H9 (cell line): ENCODE measurements at regions not wholly inside any gene's neighbourhood (a gene's known extent, or its start where the extent isn't known, plus 50 kb on each side); places are given as distances from the start of the nearest gene placed in this dataset.

Experiments
- DNase-seq: peaks from one replicate; pipeline ENCODE4 v3.0.0-alpha.2; 2017
- H2AFZ ChIP-seq: one replicate; pipeline ENCODE4 v1.6.1; 2013; ENCODE audit warnings: mild to moderate bottlenecking, low read length, control low read depth, moderate library complexity
- H2AK5ac ChIP-seq: 2 replicates; pipeline ENCODE4 v1.6.1; 2013; ENCODE audit warnings: low read length, control low read depth, mixed read lengths; ENCODE audit not compliant: insufficient read length
- H2BK120ac ChIP-seq: one replicate; pipeline ENCODE4 v1.6.1; 2013; ENCODE audit warnings: low read depth, mild to moderate bottlenecking, low read length, control low read depth, inconsistent platforms; ENCODE audit not compliant: poor library complexity, severe bottlenecking
- H2BK12ac ChIP-seq: 2 replicates; pipeline ENCODE4 v1.6.1; 2013; ENCODE audit warnings: low read length, control low read depth, mixed read lengths, low read depth; ENCODE audit not compliant: insufficient read length
- H2BK15ac ChIP-seq: 2 replicates; pipeline ENCODE4 v1.6.1; 2013; ENCODE audit warnings: low read depth, low read length, control low read depth
- H2BK20ac ChIP-seq: one replicate; pipeline ENCODE4 v1.6.1; 2013; ENCODE audit warnings: low read depth, mild to moderate bottlenecking, low read length, control low read depth, inconsistent platforms; ENCODE audit not compliant: poor library complexity, severe bottlenecking
- H2BK5ac ChIP-seq: 2 replicates; pipeline ENCODE4 v1.6.1; 2013; ENCODE audit warnings: low read length, control low read depth, mixed read lengths; ENCODE audit not compliant: insufficient read length
- H3K14ac ChIP-seq: 2 replicates; pipeline ENCODE4 v1.6.1; 2013; ENCODE audit warnings: low read length, control low read depth; ENCODE audit not compliant: insufficient read depth
- H3K18ac ChIP-seq: 2 replicates; pipeline ENCODE4 v1.6.1; 2013; ENCODE audit warnings: low read depth, mild to moderate bottlenecking, mixed read lengths, low read length, control low read depth; ENCODE audit not compliant: insufficient read length
- H3K23ac ChIP-seq: 2 replicates; pipeline ENCODE4 v1.6.1; 2013; ENCODE audit warnings: low read length, control low read depth, mixed read lengths, low read depth; ENCODE audit not compliant: insufficient read length
- H3K23me2 ChIP-seq: 2 replicates; pipeline ENCODE4 v1.6.1; 2013; ENCODE audit warnings: low read depth, mild to moderate bottlenecking, mixed read lengths, low read length, control low read depth; ENCODE audit not compliant: insufficient read length, poor library complexity, severe bottlenecking
- H3K27ac ChIP-seq: 2 replicates; pipeline ENCODE4 v1.5.1; 2013; ENCODE audit warnings: low read length, control low read depth, mixed read lengths, low read depth; ENCODE audit not compliant: insufficient read length
- H3K27me3 ChIP-seq: 2 replicates; pipeline ENCODE4 v1.6.1; 2013; ENCODE audit warnings: low read length, control low read depth, inconsistent platforms; ENCODE audit not compliant: insufficient read depth
- H3K4ac ChIP-seq: 2 replicates; pipeline ENCODE4 v1.6.1; 2013; ENCODE audit warnings: low read depth, mild to moderate bottlenecking, control low read depth, inconsistent platforms, low read length, moderate library complexity
- H3K4me1 ChIP-seq: 2 replicates; pipeline ENCODE4 v1.6.1; 2013; ENCODE audit warnings: low read length, control low read depth, inconsistent platforms; ENCODE audit not compliant: insufficient read depth
- H3K4me2 ChIP-seq: 2 replicates; pipeline ENCODE4 v1.6.1; 2013; ENCODE audit warnings: low read length, control low read depth, mixed read lengths; ENCODE audit not compliant: insufficient read length, insufficient read depth
- H3K56ac ChIP-seq: 2 replicates; pipeline ENCODE4 v1.6.1; 2013; ENCODE audit warnings: low read depth, mild to moderate bottlenecking, mixed read lengths, low read length, control low read depth; ENCODE audit not compliant: insufficient read length
- H3K79me1 ChIP-seq: 2 replicates; pipeline ENCODE4 v1.6.1; 2013; ENCODE audit warnings: low read depth, mild to moderate bottlenecking, moderate library complexity, low read length, control low read depth, inconsistent platforms; ENCODE audit not compliant: insufficient read depth, poor library complexity, severe bottlenecking
- H3K79me2 ChIP-seq: 2 replicates; pipeline ENCODE4 v1.6.1; 2013; ENCODE audit warnings: low read length, control low read depth, inconsistent platforms; ENCODE audit not compliant: insufficient read depth
- H3K9ac ChIP-seq: 2 replicates; pipeline ENCODE4 v1.6.1; 2013; ENCODE audit warnings: low read length, control low read depth, mixed read lengths; ENCODE audit not compliant: insufficient read length; ENCODE audit errors: extremely low read depth
- H3K9me3 ChIP-seq: one replicate; pipeline ENCODE4 v1.6.1; 2013; ENCODE audit warnings: low read depth, low read length, inconsistent platforms; ENCODE audit not compliant: control insufficient read depth
- H3T11ph ChIP-seq: one replicate; pipeline ENCODE4 v1.6.1; 2013; ENCODE audit warnings: mild to moderate bottlenecking, low read length, control low read depth, inconsistent platforms
- H4K20me1 ChIP-seq: one replicate; pipeline ENCODE4 v1.6.1; 2013; ENCODE audit not compliant: control insufficient read depth, insufficient read length, insufficient read depth
- H4K5ac ChIP-seq: 2 replicates; pipeline ENCODE4 v1.6.1; 2013; ENCODE audit warnings: low read depth, mild to moderate bottlenecking, mixed read lengths, low read length, control low read depth; ENCODE audit not compliant: insufficient read length
- H4K8ac ChIP-seq: replicated peaks from 2 replicates; pipeline ENCODE4 v1.6.1; 2013; ENCODE audit warnings: low read length, control low read depth, mixed read lengths, low read depth; ENCODE audit not compliant: insufficient read length
- H4K91ac ChIP-seq: 2 replicates; pipeline ENCODE4 v1.6.1; 2013; ENCODE audit warnings: low read depth, mild to moderate bottlenecking, moderate library complexity, mixed read lengths, low read length, control low read depth; ENCODE audit not compliant: insufficient read length
- H3K27ac Mint-ChIP-seq, 3 experiments: 2 replicates in 2 of 3; 3 replicates in 1 of 3; pipeline ENCODE4 v1.8.0; 2020 to 2021; ENCODE audit warnings: mixed read lengths in 3 of 3, mild to moderate bottlenecking in 1 of 3, moderate library complexity in 1 of 3
- H3K27me3 Mint-ChIP-seq: 2 replicates; pipeline ENCODE4 v1.8.0; 2021; ENCODE audit warnings: low read depth, mild to moderate bottlenecking, moderate library complexity, mixed read lengths
- H3K36me3 Mint-ChIP-seq, 3 experiments: 2 replicates in 2 of 3; 3 replicates in 1 of 3; pipeline ENCODE4 v1.8.0; 2020 to 2021; ENCODE audit warnings: low read depth in 3 of 3, mixed read lengths in 3 of 3; ENCODE audit not compliant: insufficient read depth in 1 of 3
- H3K4me1 Mint-ChIP-seq, 2 experiments: 2 replicates each; pipeline ENCODE4 v1.8.0; 2020; ENCODE audit warnings: mixed read lengths in 2 of 2
- H3K4me3 Mint-ChIP-seq, 2 experiments: 2 replicates in 1 of 2; 3 replicates in 1 of 2; pipeline ENCODE4 v1.8.0; 2020 to 2021; ENCODE audit warnings: mild to moderate bottlenecking in 2 of 2, mixed read lengths in 2 of 2, moderate library complexity in 1 of 2
- H3K9me3 Mint-ChIP-seq, 2 experiments: 2 replicates in 1 of 2; 3 replicates in 1 of 2; pipeline ENCODE4 v1.8.0; 2020; ENCODE audit warnings: mild to moderate bottlenecking in 2 of 2, mixed read lengths in 2 of 2, moderate library complexity in 1 of 2
- WGBS: extraction: QIAGEN DNeasy Blood & Tissue Kit; methylation state at CpG from one replicate; pipeline ENCODE4 v1.1.7; 2013; ENCODE audit warnings: missing lambda C conversion rate, low lambda C conversion rate, mixed read lengths; ENCODE audit not compliant: insufficient read length; ENCODE audit errors: extremely low coverage; 5-methylcytosine and 5-hydroxymethylcytosine counted together
- TF ChIP-seq, protein P1 (sequence below): fragments of 200-600 bp; sonication (generic); conservative IDR thresholded peaks from 3 replicates; pipeline ENCODE4 v1.8.0; 2021; ENCODE audit warnings: antibody characterized with exemption, mild to moderate bottlenecking

DNA sequence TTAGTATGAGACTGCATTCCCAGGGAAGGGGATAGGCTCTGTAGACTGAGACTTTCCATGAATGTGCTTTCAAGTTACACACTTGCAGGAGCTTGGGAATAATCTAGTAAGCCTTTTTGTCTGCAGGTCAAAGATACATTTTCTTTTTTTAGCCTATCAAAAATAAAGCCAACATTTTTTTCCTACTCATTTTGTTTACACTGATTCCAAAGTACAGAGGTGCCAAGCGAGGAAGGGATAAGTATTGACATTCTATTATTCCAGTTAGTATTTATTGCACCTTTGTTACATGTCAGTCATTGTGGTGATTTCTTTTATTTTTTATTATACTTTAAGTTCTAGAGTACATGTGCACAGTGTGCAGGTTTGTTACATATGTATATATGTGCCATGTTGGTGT, 413.0 kb upstream of the CHORDC1 start:
- Mint-ChIP-seq H3K4me1 (peaks cover 7% of the 10 kb centered on the region in 2 experiments), H3K36me3 (no peaks in the 10 kb centered on the region), H3K4me3 (no peak overlapping the region), H3K27me3 (no peaks in the 10 kb centered on the region), H3K9me3 (peaks cover 0 to 7% of the 10 kb centered on the region in 2 experiments; a peak in 2 of 5 replicates), H3K27ac (no peak overlapping the region)
- Histone ChIP-seq H3K79me2 (no peaks in the 10 kb centered on the region), H2BK20ac (no peak overlapping the region), H3K4me2 (no peak overlapping the region), H2AK5ac (no peak overlapping the region), H3K18ac (no peak overlapping the region), H3T11ph (no peak overlapping the region), H3K9ac (no peak overlapping the region), H3K56ac (no peak overlapping the region), H3K79me1 (no peaks in the 10 kb centered on the region), H2BK15ac (no peak overlapping the region), H2BK5ac (no peak overlapping the region), H3K14ac (no peak overlapping the region), H2BK12ac (no peak overlapping the region), H3K9me3 (no peaks in the 10 kb centered on the region), H3K27me3 (no peaks in the 10 kb centered on the region), H3K4me1 (peaks cover 4% of the 10 kb centered on the region; the same call in 1 of the 2 replicates), H3K23me2 (no peaks in the 10 kb centered on the region), H3K4ac (no peak overlapping the region), H4K91ac (no peak overlapping the region), H2BK120ac (no peak overlapping the region), H4K20me1 (no peaks in the 10 kb centered on the region), H4K5ac (no peak overlapping the region), H3K27ac (no peak overlapping the region), H2AFZ (no peak overlapping the region), H3K23ac (no peak overlapping the region), H4K8ac (no peak overlapping the region)
- no CpG with 5 or more reads among the region's 1 CpG for WGBS
- TF ChIP-seq, protein P1, sequence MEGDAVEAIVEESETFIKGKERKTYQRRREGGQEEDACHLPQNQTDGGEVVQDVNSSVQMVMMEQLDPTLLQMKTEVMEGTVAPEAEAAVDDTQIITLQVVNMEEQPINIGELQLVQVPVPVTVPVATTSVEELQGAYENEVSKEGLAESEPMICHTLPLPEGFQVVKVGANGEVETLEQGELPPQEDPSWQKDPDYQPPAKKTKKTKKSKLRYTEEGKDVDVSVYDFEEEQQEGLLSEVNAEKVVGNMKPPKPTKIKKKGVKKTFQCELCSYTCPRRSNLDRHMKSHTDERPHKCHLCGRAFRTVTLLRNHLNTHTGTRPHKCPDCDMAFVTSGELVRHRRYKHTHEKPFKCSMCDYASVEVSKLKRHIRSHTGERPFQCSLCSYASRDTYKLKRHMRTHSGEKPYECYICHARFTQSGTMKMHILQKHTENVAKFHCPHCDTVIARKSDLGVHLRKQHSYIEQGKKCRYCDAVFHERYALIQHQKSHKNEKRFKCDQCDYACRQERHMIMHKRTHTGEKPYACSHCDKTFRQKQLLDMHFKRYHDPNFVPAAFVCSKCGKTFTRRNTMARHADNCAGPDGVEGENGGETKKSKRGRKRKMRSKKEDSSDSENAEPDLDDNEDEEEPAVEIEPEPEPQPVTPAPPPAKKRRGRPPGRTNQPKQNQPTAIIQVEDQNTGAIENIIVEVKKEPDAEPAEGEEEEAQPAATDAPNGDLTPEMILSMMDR, result no peak
- no peak for DNase-seq
